GM12865 (cell line): ENCODE measurements at regions not wholly inside any gene's neighbourhood (a gene's known extent, or its start where the extent isn't known, plus 50 kb on each side); places are given as distances from the start of the nearest gene placed in this dataset.
A peak's percentile ranks its signal among the peaks of the same experiment; 100 is the strongest.

Experiments
- DNase-seq: peaks from one replicate; pipeline ENCODE4 v3.0.0; 2010; ENCODE audit warnings: low read depth
- H3K4me3 ChIP-seq: 2 replicates; pipeline ENCODE4 v1.5.1; 2011; ENCODE audit warnings: mild to moderate bottlenecking, low read depth, low read length, control low read depth
- CTCF ChIP-seq: IDR thresholded peaks from 2 replicates; pipeline ENCODE4 v1.5.1; 2011; ENCODE audit warnings: low read length, control low read depth, low read depth, inconsistent platforms; ENCODE audit not compliant: insufficient read depth; ENCODE audit errors: missing control alignments

GRCh38 chr7:94062372-94062771 lies 58.2 kb upstream of the BET1 start:
- no peak for DNase-seq
- H3K4me3 ChIP-seq = no peak overlapping the region
- TF ChIP-seq CTCF = no peak

GRCh38 chr7:94064541-94065191 lies 60.5 kb upstream of the BET1 start:
- TF ChIP-seq CTCF = no peak
- DNase-seq = no peak
- no peak overlapping the region for H3K4me3 ChIP-seq

- no peak for DNase-seq
- H3K4me3 ChIP-seq = no peak overlapping the region
- TF ChIP-seq CTCF = no peak
These were observed 62.9 kb upstream of the BET1 start for GRCh38 chr7:94067047-94067446.

- no peak overlapping the region for H3K4me3 ChIP-seq
- TF ChIP-seq CTCF = no peak
- DNase-seq = no peak
These were observed 63.4 kb upstream of the BET1 start for GRCh38 chr7:94067506-94067905.

GRCh38 chr7:94069162-94069739 lies 65.1 kb upstream of the BET1 start:
- no peak for TF ChIP-seq CTCF
- H3K4me3 ChIP-seq = no peak overlapping the region
- peak; percentile 45 for DNase-seq

- H3K4me3 ChIP-seq = no peak overlapping the region
- no peak for TF ChIP-seq CTCF
- DNase-seq = no peak
These were observed 76.4 kb upstream of the BET1 start for GRCh38 chr7:94080551-94080950.

GRCh38 chr7:94082126-94082525 lies 78.0 kb upstream of the BET1 start:
- no peak overlapping the region for H3K4me3 ChIP-seq
- no peak for TF ChIP-seq CTCF
- DNase-seq = no peak
